IPS DF 19.7 (cell line): ENCODE measurements at regions not wholly inside any gene's neighbourhood (a gene's known extent, or its start where the extent isn't known, plus 50 kb on each side); places are given as distances from the start of the nearest gene placed in this dataset.

Experiments
- DNase-seq: peaks from one replicate; pipeline ENCODE4 v3.0.0-alpha.2; 2013; ENCODE audit warnings: low read depth, low spot score

- DNase-seq = no peak
These were observed 74.9 kb upstream of the WDR75 start for GRCh38 chr2:189366349-189366748.

- no peak for DNase-seq
These were observed 73.9 kb upstream of the WDR75 start for GRCh38 chr2:189367343-189367742.

GRCh38 chr2:189369566-189369965 lies 71.7 kb upstream of the WDR75 start:
- no peak for DNase-seq

GRCh38 chr2:189370719-189371118 lies 70.6 kb upstream of the WDR75 start:
- DNase-seq = no peak

GRCh38 chr2:189372688-189373257 lies 68.5 kb upstream of the WDR75 start:
- no peak for DNase-seq

- no peak for DNase-seq
These were observed 66.8 kb upstream of the WDR75 start for GRCh38 chr2:189374481-189374880.

- no peak for DNase-seq
These were observed 65.4 kb upstream of the WDR75 start for GRCh38 chr2:189375842-189376241.

GRCh38 chr2:189379287-189379630 lies 62.0 kb upstream of the WDR75 start:
- no peak for DNase-seq

GRCh38 chr2:189379731-189380261 lies 61.5 kb upstream of the WDR75 start:
- DNase-seq = no peak

GRCh38 chr2:189382668-189383067 lies 58.6 kb upstream of the WDR75 start:
- DNase-seq = no peak

GRCh38 chr2:189386741-189387140 lies 54.5 kb upstream of the WDR75 start:
- no peak for DNase-seq

GRCh38 chr2:189391201-189391600 lies 50.1 kb upstream of the WDR75 start:
- no peak for DNase-seq
